IPS-18a (cell line): ENCODE measurements at regions not wholly inside any gene's neighbourhood (a gene's known extent, or its start where the extent isn't known, plus 50 kb on each side); places are given as distances from the start of the nearest gene placed in this dataset.
"Not testable (repeated sequence)": the region's sequence is repeated elsewhere in the genome, so short reads cannot be mapped to it uniquely, and the experiment has no call there.

Experiments
- H3K27ac ChIP-seq: one replicate; pipeline ENCODE4 v1.5.1; 2013; ENCODE audit warnings: low read length
- H3K27me3 ChIP-seq: one replicate; pipeline ENCODE4 v1.6.1; 2013; ENCODE audit warnings: mild to moderate bottlenecking, low read length; ENCODE audit not compliant: control insufficient read depth, insufficient read depth
- H3K36me3 ChIP-seq: one replicate; pipeline ENCODE4 v1.6.1; 2013; ENCODE audit warnings: low read depth, low read length; ENCODE audit not compliant: control insufficient read depth
- H3K4me1 ChIP-seq: one replicate; pipeline ENCODE4 v1.6.1; 2013; ENCODE audit warnings: low read depth, low read length; ENCODE audit not compliant: control insufficient read depth
- H3K4me3 ChIP-seq: one replicate; pipeline ENCODE4 v1.5.1; 2013; ENCODE audit warnings: low read length
- H3K9ac ChIP-seq: one replicate; pipeline ENCODE4 v1.6.1; 2013; ENCODE audit warnings: mild to moderate bottlenecking, low read length, moderate library complexity
- H3K9me3 ChIP-seq: one replicate; pipeline ENCODE4 v1.6.1; 2013; ENCODE audit warnings: low read depth, low read length; ENCODE audit not compliant: control insufficient read depth

- not testable (repeated sequence) for H3K27me3 ChIP-seq, H3K27ac ChIP-seq
Measured at GRCh38 chr12:46581990-46582389, 209.4 kb upstream of the SLC38A2 start.

GRCh38 chr12:46580445-46580844 is 207.9 kb upstream of the SLC38A2 start:
- H3K4me1 ChIP-seq, result peaks cover 1% of the 10 kb centered on the region
- no peaks in the 10 kb centered on the region for H3K9me3 ChIP-seq
- no peak overlapping the region for H3K9ac ChIP-seq
- H3K36me3 ChIP-seq, result no peaks in the 10 kb centered on the region
- no peak overlapping the region for H3K4me3 ChIP-seq
- no peaks in the 10 kb centered on the region for H3K27me3 ChIP-seq
- no peak overlapping the region for H3K27ac ChIP-seq

More at GRCh38 chr12:46581990-46582389, 209.4 kb upstream of the SLC38A2 start:
- not testable (repeated sequence) for H3K36me3 ChIP-seq, H3K9ac ChIP-seq, H3K4me1 ChIP-seq, H3K4me3 ChIP-seq, H3K9me3 ChIP-seq

GRCh38 chr12:46579474-46579873 is 206.9 kb upstream of the SLC38A2 start:
- Histone ChIP-seq H3K4me1 (peaks cover 7% of the 10 kb centered on the region), H3K36me3 (no peaks in the 10 kb centered on the region), H3K9ac (no peak overlapping the region), H3K4me3 (no peak overlapping the region), H3K27me3 (no peaks in the 10 kb centered on the region), H3K27ac (no peak overlapping the region), H3K9me3 (no peaks in the 10 kb centered on the region)

- H3K4me3 ChIP-seq, result no peak overlapping the region
- no peak overlapping the region for H3K27ac ChIP-seq
- H3K9me3 ChIP-seq, result no peaks in the 10 kb centered on the region
- H3K4me1 ChIP-seq, result peaks cover 7% of the 10 kb centered on the region
- no peaks in the 10 kb centered on the region for H3K36me3 ChIP-seq
- H3K27me3 ChIP-seq, result no peaks in the 10 kb centered on the region
- no peak overlapping the region for H3K9ac ChIP-seq
Measured at GRCh38 chr12:46578190-46578982, 205.8 kb upstream of the SLC38A2 start.

- no peaks in the 10 kb centered on the region for H3K9me3 ChIP-seq
- no peak overlapping the region for H3K27ac ChIP-seq
- no peaks in the 10 kb centered on the region for H3K36me3 ChIP-seq
- no peak overlapping the region for H3K4me3 ChIP-seq
- no peaks in the 10 kb centered on the region for H3K27me3 ChIP-seq
- H3K9ac ChIP-seq, result no peak overlapping the region
- H3K4me1 ChIP-seq, result peaks cover 7% of the 10 kb centered on the region
Measured at GRCh38 chr12:46577063-46577776, 204.6 kb upstream of the SLC38A2 start.

- Histone ChIP-seq H3K36me3 (no peaks in the 10 kb centered on the region), H3K27me3 (no peaks in the 10 kb centered on the region), H3K4me3 (no peak overlapping the region), H3K9me3 (no peaks in the 10 kb centered on the region), H3K4me1 (peaks cover 7% of the 10 kb centered on the region), H3K9ac (no peak overlapping the region), H3K27ac (no peak overlapping the region)
Measured at GRCh38 chr12:46574847-46575246, 202.3 kb upstream of the SLC38A2 start.

- no peak overlapping the region for H3K4me3 ChIP-seq
- H3K4me1 ChIP-seq, result peaks cover 7% of the 10 kb centered on the region
- no peaks in the 10 kb centered on the region for H3K27me3 ChIP-seq
- no peak overlapping the region for H3K9ac ChIP-seq
- H3K36me3 ChIP-seq, result no peaks in the 10 kb centered on the region
- H3K27ac ChIP-seq, result no peak overlapping the region
- H3K9me3 ChIP-seq, result no peaks in the 10 kb centered on the region
Measured at GRCh38 chr12:46573347-46573658, 200.7 kb upstream of the SLC38A2 start.

- Histone ChIP-seq H3K27me3 (no peaks in the 10 kb centered on the region), H3K4me3 (no peak overlapping the region), H3K9me3 (no peaks in the 10 kb centered on the region), H3K36me3 (no peaks in the 10 kb centered on the region), H3K27ac (no peak overlapping the region), H3K9ac (no peak overlapping the region), H3K4me1 (peaks cover 7% of the 10 kb centered on the region)
Measured at GRCh38 chr12:46572644-46573346, 200.2 kb upstream of the SLC38A2 start.

- Histone ChIP-seq H3K9me3 (peaks cover 4% of the 10 kb centered on the region), H3K4me3 (no peak overlapping the region), H3K27me3 (no peaks in the 10 kb centered on the region), H3K36me3 (no peaks in the 10 kb centered on the region), H3K4me1 (peaks cover 7% of the 10 kb centered on the region), H3K9ac (no peak overlapping the region), H3K27ac (no peak overlapping the region)
Measured at GRCh38 chr12:46571608-46572007, 199.0 kb upstream of the SLC38A2 start.

- Histone ChIP-seq H3K9ac (no peak overlapping the region), H3K27me3 (no peaks in the 10 kb centered on the region), H3K36me3 (no peaks in the 10 kb centered on the region), H3K4me1 (peaks cover 1% of the 10 kb centered on the region), H3K4me3 (no peak overlapping the region), H3K9me3 (peaks cover 6% of the 10 kb centered on the region), H3K27ac (no peak overlapping the region)
Measured at GRCh38 chr12:46569826-46570439, 197.4 kb upstream of the SLC38A2 start.

GRCh38 chr12:46567667-46568066 is 195.1 kb upstream of the SLC38A2 start:
- Histone ChIP-seq H3K4me1 (no peaks in the 10 kb centered on the region), H3K9ac (no peak overlapping the region), H3K4me3 (no peak overlapping the region), H3K9me3 (peaks cover 6% of the 10 kb centered on the region), H3K27ac (no peak overlapping the region), H3K36me3 (no peaks in the 10 kb centered on the region), H3K27me3 (no peaks in the 10 kb centered on the region)
